ENCODE measurements at regions not wholly inside any gene's neighbourhood (a gene's known extent, or its start where the extent isn't known, plus 50 kb on each side); places are given as distances from the start of the nearest gene placed in this dataset.

DNA sequence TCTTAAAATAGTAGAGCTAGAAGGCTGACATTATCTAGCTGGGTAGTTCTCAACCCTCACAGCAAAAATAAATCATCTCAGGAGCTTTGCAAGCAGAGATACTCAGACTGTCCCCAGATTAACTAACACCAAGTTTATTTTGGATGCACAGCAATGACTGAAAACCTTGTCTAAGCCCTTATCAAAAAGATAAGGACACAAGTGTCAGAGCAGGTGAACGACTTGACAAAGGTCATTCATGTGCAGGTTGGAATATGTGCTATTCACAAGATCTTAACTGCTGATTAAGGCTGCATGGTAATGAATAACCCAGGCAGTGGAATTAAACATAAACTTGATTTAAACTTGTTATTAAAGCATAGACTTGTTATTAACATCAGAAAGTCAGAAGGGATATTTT is 246.6 kb downstream of the BTG1 start:
- H3K27me3 Mint-ChIP-seq (ENCODE audit: low read depth), result no peaks in the 10 kb centered on the region
- H3K27ac Mint-ChIP-seq (ENCODE audit: unreplicated experiment), result no peak overlapping the region
- no peak for DNase-seq (ENCODE audit: low spot score)
- H3K9me3 Mint-ChIP-seq (ENCODE audit: low read depth), result peaks cover 13% of the 10 kb centered on the region
- no peaks in the 10 kb centered on the region for H3K4me1 Mint-ChIP-seq (ENCODE audit: low read depth)
- H3K4me3 Mint-ChIP-seq (ENCODE audit: unreplicated experiment), result no peak overlapping the region
- peaks cover 3% of the 10 kb centered on the region for H3K36me3 Mint-ChIP-seq (ENCODE audit: low read depth)
- TF ChIP-seq, protein P1, sequence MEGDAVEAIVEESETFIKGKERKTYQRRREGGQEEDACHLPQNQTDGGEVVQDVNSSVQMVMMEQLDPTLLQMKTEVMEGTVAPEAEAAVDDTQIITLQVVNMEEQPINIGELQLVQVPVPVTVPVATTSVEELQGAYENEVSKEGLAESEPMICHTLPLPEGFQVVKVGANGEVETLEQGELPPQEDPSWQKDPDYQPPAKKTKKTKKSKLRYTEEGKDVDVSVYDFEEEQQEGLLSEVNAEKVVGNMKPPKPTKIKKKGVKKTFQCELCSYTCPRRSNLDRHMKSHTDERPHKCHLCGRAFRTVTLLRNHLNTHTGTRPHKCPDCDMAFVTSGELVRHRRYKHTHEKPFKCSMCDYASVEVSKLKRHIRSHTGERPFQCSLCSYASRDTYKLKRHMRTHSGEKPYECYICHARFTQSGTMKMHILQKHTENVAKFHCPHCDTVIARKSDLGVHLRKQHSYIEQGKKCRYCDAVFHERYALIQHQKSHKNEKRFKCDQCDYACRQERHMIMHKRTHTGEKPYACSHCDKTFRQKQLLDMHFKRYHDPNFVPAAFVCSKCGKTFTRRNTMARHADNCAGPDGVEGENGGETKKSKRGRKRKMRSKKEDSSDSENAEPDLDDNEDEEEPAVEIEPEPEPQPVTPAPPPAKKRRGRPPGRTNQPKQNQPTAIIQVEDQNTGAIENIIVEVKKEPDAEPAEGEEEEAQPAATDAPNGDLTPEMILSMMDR (IDR thresholded peaks at IDR 0.05), result no peak

DNA sequence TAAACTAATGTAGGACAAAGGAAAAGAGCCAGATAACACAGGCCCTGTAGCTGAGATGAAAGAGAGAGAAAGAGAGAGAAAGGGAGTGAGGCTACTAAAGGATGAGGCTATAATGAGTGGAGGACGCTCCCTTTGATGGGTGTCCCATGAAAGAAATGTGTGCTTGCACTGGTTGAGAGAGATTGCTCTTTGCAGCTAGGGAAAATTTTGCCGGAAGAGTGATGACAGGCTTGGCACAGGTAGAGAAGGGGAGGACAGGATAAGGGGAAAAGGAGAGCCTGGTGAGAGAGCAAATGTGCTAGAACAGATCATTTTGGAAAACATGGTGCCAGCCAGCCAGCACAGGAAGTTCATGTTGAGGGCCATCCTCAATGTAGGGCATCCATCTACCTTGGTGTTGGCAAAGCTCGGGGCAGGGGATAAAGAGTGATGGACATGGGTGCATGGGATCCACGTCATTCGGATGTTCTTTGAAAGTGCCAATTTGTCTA is 248.6 kb downstream of the BTG1 start:
- H3K27ac Mint-ChIP-seq (ENCODE audit: unreplicated experiment), result no peak overlapping the region

DNA sequence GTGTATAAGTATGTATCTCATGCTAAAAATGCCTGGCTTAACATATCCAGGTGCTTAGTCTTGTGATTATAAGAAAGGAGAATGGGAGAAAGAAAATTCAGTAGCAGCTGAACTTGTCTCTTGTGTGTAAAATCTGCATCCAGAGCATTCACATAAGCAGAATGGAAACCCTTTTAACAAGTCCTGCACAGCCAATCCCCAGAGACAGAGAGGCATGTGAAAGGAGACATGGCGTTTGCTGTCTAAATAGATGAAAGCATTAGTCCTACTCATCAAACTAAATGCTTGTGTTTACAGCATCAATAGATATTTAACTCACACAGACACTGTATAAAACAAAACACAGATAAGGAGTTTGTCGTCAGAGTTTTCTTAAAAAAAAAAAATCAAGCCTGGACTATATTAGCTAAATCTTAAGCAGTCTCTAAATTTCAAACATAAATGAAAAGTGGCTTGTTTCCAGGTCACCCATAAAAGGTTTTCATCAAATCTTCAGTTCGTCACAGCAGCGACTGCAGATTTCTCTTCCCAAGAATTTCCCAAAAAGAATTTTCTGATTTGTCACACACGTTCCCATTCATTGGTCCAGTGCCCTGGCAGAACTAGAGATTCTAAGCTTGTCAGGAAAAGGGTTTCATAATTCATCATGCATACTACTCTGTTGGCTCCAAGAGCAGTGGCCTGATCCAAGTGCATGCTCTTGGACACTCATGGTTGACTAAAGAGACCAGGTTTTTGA is 249.2 kb downstream of the BTG1 start:
- TF ChIP-seq, protein P1 (IDR thresholded peaks at IDR 0.05), result no peak
- no peak for DNase-seq (ENCODE audit: low spot score)
- peaks cover 3% of the 10 kb centered on the region for H3K9me3 Mint-ChIP-seq (ENCODE audit: low read depth)
- H3K27ac Mint-ChIP-seq (ENCODE audit: unreplicated experiment), result no peak overlapping the region
- no peaks in the 10 kb centered on the region for H3K36me3 Mint-ChIP-seq (ENCODE audit: low read depth)
- H3K4me3 Mint-ChIP-seq (ENCODE audit: unreplicated experiment), result no peak overlapping the region
- H3K27me3 Mint-ChIP-seq (ENCODE audit: low read depth), result no peaks in the 10 kb centered on the region
- H3K4me1 Mint-ChIP-seq (ENCODE audit: low read depth), result no peaks in the 10 kb centered on the region

More for the DNA sequence above, 248.6 kb downstream of the BTG1 start:
- DNase-seq (ENCODE audit: low spot score), result no peak
- Mint-ChIP-seq H3K9me3 (ENCODE audit: low read depth) (peaks cover 3% of the 10 kb centered on the region), H3K27me3 (ENCODE audit: low read depth) (no peaks in the 10 kb centered on the region), H3K4me3 (ENCODE audit: unreplicated experiment) (no peak overlapping the region), H3K4me1 (ENCODE audit: low read depth) (no peaks in the 10 kb centered on the region), H3K36me3 (ENCODE audit: low read depth) (no peaks in the 10 kb centered on the region)
- TF ChIP-seq, protein P1 (IDR thresholded peaks at IDR 0.05), result no peak

DNA sequence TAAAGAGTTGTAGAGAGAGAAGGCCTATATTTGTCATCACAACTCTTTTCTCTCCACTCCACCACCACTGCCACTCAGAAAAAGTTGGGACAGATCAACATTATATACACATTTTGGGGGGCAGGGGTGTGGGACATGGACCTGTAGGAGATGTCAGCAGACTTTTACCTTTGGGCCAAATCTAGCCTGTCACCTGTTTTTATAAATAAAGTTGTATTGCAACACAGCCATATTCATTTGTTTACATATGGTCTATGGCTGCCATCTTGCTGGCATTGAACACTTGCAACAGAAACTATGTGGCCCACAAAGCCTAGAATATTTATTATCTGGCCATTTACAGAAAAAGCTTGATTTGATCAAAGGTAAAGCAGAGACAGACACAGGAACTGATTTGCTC is 250.7 kb downstream of the BTG1 start:
- H3K4me1 Mint-ChIP-seq (ENCODE audit: low read depth), result peaks cover 2% of the 10 kb centered on the region
- no peaks in the 10 kb centered on the region for H3K27me3 Mint-ChIP-seq (ENCODE audit: low read depth)
- no peak overlapping the region for H3K27ac Mint-ChIP-seq (ENCODE audit: unreplicated experiment)
- no peaks in the 10 kb centered on the region for H3K9me3 Mint-ChIP-seq (ENCODE audit: low read depth)
- H3K36me3 Mint-ChIP-seq (ENCODE audit: low read depth), result no peaks in the 10 kb centered on the region
- DNase-seq (ENCODE audit: low spot score), result no peak
- TF ChIP-seq, protein P1 (IDR thresholded peaks at IDR 0.05), result no peak
- H3K4me3 Mint-ChIP-seq (ENCODE audit: unreplicated experiment), result no peak overlapping the region

DNA sequence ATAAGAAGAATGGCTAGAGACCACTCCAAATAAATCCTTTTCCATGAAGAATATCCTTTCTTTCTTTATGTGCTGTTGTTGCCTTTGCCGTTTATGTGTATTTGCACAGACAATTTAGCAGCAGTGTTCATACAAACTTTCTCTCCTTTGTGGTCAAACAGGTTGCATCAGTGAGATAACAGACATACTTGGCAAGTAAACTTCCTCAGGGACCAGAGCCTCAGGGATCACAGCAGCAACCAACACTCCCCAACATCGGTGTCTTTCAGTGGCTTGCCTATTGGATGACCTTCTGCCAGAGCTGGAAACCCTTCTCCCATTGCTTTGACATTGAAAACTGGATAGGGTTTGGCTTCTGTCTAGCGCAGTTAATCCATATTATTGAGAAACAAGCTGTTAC is 252.2 kb downstream of the BTG1 start:
- H3K4me1 Mint-ChIP-seq (ENCODE audit: low read depth), result peaks cover 8% of the 10 kb centered on the region
- TF ChIP-seq, protein P1 (IDR thresholded peaks at IDR 0.05), result no peak
- H3K27me3 Mint-ChIP-seq (ENCODE audit: low read depth), result no peaks in the 10 kb centered on the region
- no peak overlapping the region for H3K27ac Mint-ChIP-seq (ENCODE audit: unreplicated experiment)
- H3K36me3 Mint-ChIP-seq (ENCODE audit: low read depth), result no peaks in the 10 kb centered on the region
- H3K4me3 Mint-ChIP-seq (ENCODE audit: unreplicated experiment), result no peak overlapping the region
- H3K9me3 Mint-ChIP-seq (ENCODE audit: low read depth), result no peaks in the 10 kb centered on the region
- no peak for DNase-seq (ENCODE audit: low spot score)
